ENCODE measurements at regions not wholly inside any gene's neighbourhood (a gene's known extent, or its start where the extent isn't known, plus 50 kb on each side); places are given as distances from the start of the nearest gene placed in this dataset.

GRCh38 chr9:109624143-109624542 lies 126.0 kb upstream of the PTPN3 start:
- H2AFZ ChIP-seq (ENCODE audit: low read length), result no peak overlapping the region
- no peaks in the 10 kb centered on the region for H3K36me3 ChIP-seq (ENCODE audit: control insufficient read depth, insufficient read depth, low read length)
- H3K9me3 ChIP-seq (ENCODE audit: control insufficient read depth, insufficient read depth, low read depth, low read length), result no peaks in the 10 kb centered on the region
- H3K4me3 ChIP-seq (replicated peaks in 1 of 4; ENCODE audit: control extremely low read depth in 1 of 4, insufficient read depth in 1 of 4, low read depth in 3 of 4, low read length in 4 of 4), result no peak overlapping the region
- no peak overlapping the region for H3K9ac ChIP-seq (ENCODE audit: insufficient read depth, low read length)
- no peak for DNase-seq (ENCODE audit: low read depth in 2 of 2)
- no peaks in the 10 kb centered on the region for H3K79me2 ChIP-seq (ENCODE audit: control insufficient read depth, insufficient read depth, low read length)
- no peaks in the 10 kb centered on the region for H3K4me1 ChIP-seq (ENCODE audit: control insufficient read depth, extremely low read depth, insufficient read depth, low read length)
- TF ChIP-seq EZH2 (IDR thresholded peaks at IDR 0.05; ENCODE audit: low read length, missing control alignments), result no peak
- TF ChIP-seq CTCF (conservative IDR thresholded peaks at IDR 0.05 in 1 of 2, IDR thresholded peaks at IDR 0.05 in 1 of 2; ENCODE audit: low read depth in 1 of 2, low read length in 2 of 2), result no peak
- H4K20me1 ChIP-seq (ENCODE audit: control insufficient read depth, extremely low read depth, insufficient read depth, low read length), result peaks cover 2% of the 10 kb centered on the region
- H3K4me2 ChIP-seq (ENCODE audit: extremely low read depth, insufficient read depth, low read length), result no peak overlapping the region
- H3K27me3 ChIP-seq (ENCODE audit: control insufficient read depth, insufficient read depth, low read length), result peaks cover 10% of the 10 kb centered on the region
- H3K27ac ChIP-seq (ENCODE audit: insufficient read depth, low read length), result no peak overlapping the region

DNA sequence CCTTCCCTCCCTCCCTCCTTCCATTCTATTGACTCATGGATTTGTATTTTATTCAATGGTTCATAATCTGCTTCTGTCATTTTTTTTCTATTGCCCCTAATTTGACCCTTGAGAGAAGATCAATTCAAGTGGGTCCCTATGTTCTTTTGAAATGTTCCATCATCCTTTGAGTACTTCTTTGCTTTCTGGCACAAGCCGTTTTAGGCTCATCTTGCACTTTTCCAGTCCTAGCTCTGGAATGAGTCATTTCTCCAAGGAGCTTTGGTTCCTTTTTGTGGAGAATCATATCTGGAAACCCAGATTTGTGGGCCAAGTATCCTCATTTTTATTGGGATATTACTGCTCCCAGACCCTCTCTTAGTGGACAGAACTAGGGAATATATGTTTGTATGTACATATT lies 126.8 kb upstream of the PTPN3 start:
- Histone ChIP-seq H3K4me3 (replicated peaks in 1 of 4; ENCODE audit: control extremely low read depth in 1 of 4, insufficient read depth in 1 of 4, low read depth in 3 of 4, low read length in 4 of 4) (no peak overlapping the region), H4K20me1 (ENCODE audit: control insufficient read depth, extremely low read depth, insufficient read depth, low read length) (peaks cover 2% of the 10 kb centered on the region), H3K36me3 (ENCODE audit: control insufficient read depth, insufficient read depth, low read length) (no peaks in the 10 kb centered on the region), H3K27ac (ENCODE audit: insufficient read depth, low read length) (no peak overlapping the region), H2AFZ (ENCODE audit: low read length) (no peak overlapping the region), H3K4me1 (ENCODE audit: control insufficient read depth, extremely low read depth, insufficient read depth, low read length) (no peaks in the 10 kb centered on the region), H3K9me3 (ENCODE audit: control insufficient read depth, insufficient read depth, low read depth, low read length) (no peaks in the 10 kb centered on the region), H3K27me3 (ENCODE audit: control insufficient read depth, insufficient read depth, low read length) (peaks cover 11% of the 10 kb centered on the region), H3K4me2 (ENCODE audit: extremely low read depth, insufficient read depth, low read length) (no peak overlapping the region), H3K9ac (ENCODE audit: insufficient read depth, low read length) (no peak overlapping the region), H3K79me2 (ENCODE audit: control insufficient read depth, insufficient read depth, low read length) (no peaks in the 10 kb centered on the region)
- TF ChIP-seq CTCF (conservative IDR thresholded peaks at IDR 0.05 in 1 of 2, IDR thresholded peaks at IDR 0.05 in 1 of 2; ENCODE audit: low read depth in 1 of 2, low read length in 2 of 2) (no peak), EZH2 (IDR thresholded peaks at IDR 0.05; ENCODE audit: low read length, missing control alignments) (no peak)
- DNase-seq (ENCODE audit: low read depth in 2 of 2), result no peak

DNA sequence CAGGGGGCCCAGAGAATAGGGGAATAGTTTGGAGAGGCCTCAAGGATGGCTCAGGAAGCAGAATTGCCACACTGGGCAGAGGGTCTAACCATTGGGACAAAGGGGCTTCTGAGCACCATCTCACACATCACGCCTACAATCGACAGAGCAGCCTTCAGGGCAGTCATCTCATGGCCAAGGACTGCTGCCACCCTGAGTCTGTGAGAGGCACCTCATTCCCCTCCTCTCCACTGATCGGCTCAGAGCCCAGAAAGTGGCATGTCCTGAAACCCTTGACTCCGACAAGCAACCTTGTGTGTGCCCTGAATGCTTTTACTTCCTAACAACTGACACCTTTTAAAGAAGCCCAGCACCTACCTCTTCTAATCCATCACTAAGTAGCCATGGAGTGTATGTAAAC lies 128.9 kb upstream of the PTPN3 start:
- Histone ChIP-seq H3K9me3 (ENCODE audit: control insufficient read depth, insufficient read depth, low read depth, low read length) (no peaks in the 10 kb centered on the region), H3K9ac (ENCODE audit: insufficient read depth, low read length) (no peak overlapping the region), H3K36me3 (ENCODE audit: control insufficient read depth, insufficient read depth, low read length) (no peaks in the 10 kb centered on the region), H4K20me1 (ENCODE audit: control insufficient read depth, extremely low read depth, insufficient read depth, low read length) (peaks cover 2% of the 10 kb centered on the region), H3K4me3 (replicated peaks in 1 of 4; ENCODE audit: control extremely low read depth in 1 of 4, insufficient read depth in 1 of 4, low read depth in 3 of 4, low read length in 4 of 4) (no peak overlapping the region), H3K4me1 (ENCODE audit: control insufficient read depth, extremely low read depth, insufficient read depth, low read length) (no peaks in the 10 kb centered on the region), H3K4me2 (ENCODE audit: extremely low read depth, insufficient read depth, low read length) (no peak overlapping the region), H3K79me2 (ENCODE audit: control insufficient read depth, insufficient read depth, low read length) (no peaks in the 10 kb centered on the region), H3K27ac (ENCODE audit: insufficient read depth, low read length) (no peak overlapping the region), H2AFZ (ENCODE audit: low read length) (no peak overlapping the region), H3K27me3 (ENCODE audit: control insufficient read depth, insufficient read depth, low read length) (peaks cover 11% of the 10 kb centered on the region)
- no peak for DNase-seq (ENCODE audit: low read depth in 2 of 2)
- TF ChIP-seq EZH2 (IDR thresholded peaks at IDR 0.05; ENCODE audit: low read length, missing control alignments), result no peak
- no peak for TF ChIP-seq CTCF (conservative IDR thresholded peaks at IDR 0.05 in 1 of 2, IDR thresholded peaks at IDR 0.05 in 1 of 2; ENCODE audit: low read depth in 1 of 2, low read length in 2 of 2)
